Activated naive CD4-positive, alpha-beta T cell treated with anti-CD3 and anti-CD28 coated beads, Interleukin-2, amount 10 ng/mL, durations not matched to agents 7 days and 5 days (primary cell): ENCODE measurements at regions not wholly inside any gene's neighbourhood (a gene's known extent, or its start where the extent isn't known, plus 50 kb on each side); places are given as distances from the start of the nearest gene placed in this dataset.

Source experiments
- CTCF ChIA-PET: fragments of 350-600 bp; sonication (Branson Sonifier 250); formaldehyde crosslinking; loops from one replicate; lab custom pipeline; 2021; ENCODE audit warnings: antibody characterized with exemption; lab: Charles Lee
- DNase-seq: peaks from one replicate; pipeline ENCODE4 v3.0.0-alpha.2; 2020
- H3K27ac Mint-ChIP-seq: one replicate; pipeline ENCODE4 v1.8.0; 2021; ENCODE audit warnings: mild to moderate bottlenecking, moderate library complexity, mixed read lengths
- H3K27me3 Mint-ChIP-seq: one replicate; pipeline ENCODE4 v1.8.0; 2021; ENCODE audit warnings: mild to moderate bottlenecking, mixed read lengths
- H3K36me3 Mint-ChIP-seq: one replicate; pipeline ENCODE4 v1.8.0; 2021; ENCODE audit warnings: mixed read lengths
- H3K4me1 Mint-ChIP-seq: one replicate; pipeline ENCODE4 v1.8.0; 2021; ENCODE audit warnings: mixed read lengths
- H3K4me3 Mint-ChIP-seq: one replicate; pipeline ENCODE4 v1.8.0; 2021; ENCODE audit warnings: mild to moderate bottlenecking, moderate library complexity, mixed read lengths
- H3K9me3 Mint-ChIP-seq: one replicate; pipeline ENCODE4 v1.8.0; 2021; ENCODE audit warnings: mixed read lengths

DNA sequence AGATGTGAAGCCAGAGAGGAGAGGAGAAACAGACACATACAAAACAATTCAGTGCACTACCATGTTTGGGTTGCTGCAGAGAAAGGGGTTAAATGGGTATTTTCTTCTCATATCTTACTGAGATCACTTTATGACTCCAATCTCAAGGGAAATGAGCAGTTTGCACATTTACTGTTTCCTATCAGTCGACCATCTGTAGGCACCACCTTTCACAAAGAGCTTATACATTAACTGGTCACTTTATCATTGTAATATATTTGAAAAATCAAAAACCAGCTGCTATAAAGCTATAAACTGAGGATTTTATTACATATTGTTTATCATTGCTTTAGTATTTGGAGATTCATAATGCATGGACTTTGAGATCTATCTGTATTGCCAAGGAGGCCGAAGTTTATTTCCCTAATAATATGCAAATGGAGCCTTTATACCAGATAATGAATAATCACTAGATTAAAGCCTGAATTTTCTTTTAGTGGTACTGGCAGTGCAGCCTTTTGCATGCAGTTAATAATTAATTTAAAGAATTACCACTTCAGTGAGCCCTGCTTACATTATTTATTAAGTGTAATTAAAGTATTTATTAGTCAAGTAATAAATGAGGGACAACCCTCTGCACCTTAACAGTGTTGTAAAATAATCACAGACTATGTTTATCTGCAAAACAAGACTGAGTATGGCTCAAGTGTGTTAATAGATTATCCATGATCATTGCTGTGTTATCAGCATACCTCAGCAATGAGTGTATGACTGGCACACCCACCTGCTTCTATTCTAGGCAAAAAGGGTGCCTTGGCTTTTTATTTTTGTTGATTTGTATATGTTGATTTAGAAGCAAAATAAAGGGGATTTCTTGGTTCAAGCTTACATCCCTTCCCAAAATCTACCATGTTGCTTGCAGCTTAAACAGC, 167.7 kb upstream of the SLC14A2 start:
- Mint-ChIP-seq H3K36me3 (no peaks in the 10 kb centered on the region), H3K4me3 (no peak overlapping the region), H3K4me1 (no peaks in the 10 kb centered on the region), H3K27me3 (peaks cover 9% of the 10 kb centered on the region), H3K27ac (no peak overlapping the region), H3K9me3 (no peaks in the 10 kb centered on the region)
- CTCF ChIA-PET = no interaction called here
- DNase-seq = no peak

DNA sequence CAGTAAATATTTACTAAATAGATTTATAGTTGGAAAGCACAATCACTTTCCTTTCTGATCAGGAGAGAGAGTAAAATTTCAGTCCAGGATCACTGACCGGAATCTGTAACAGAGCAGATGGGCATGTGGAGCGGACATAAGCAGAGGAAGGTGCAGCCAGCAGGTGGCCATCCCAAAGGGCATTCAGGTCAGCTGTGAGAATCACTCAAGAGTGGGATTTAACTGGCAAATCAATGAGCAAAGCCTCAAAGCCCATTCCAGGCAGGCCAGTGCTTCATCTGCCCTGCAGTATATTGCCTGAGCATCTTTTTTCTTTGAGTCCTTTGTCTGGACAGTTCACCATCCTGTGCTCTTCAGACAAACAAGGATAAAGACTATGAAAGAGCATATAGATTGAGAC, 166.4 kb upstream of the SLC14A2 start:
- Mint-ChIP-seq H3K27me3 (peaks cover 9% of the 10 kb centered on the region), H3K27ac (no peak overlapping the region), H3K4me3 (no peak overlapping the region), H3K4me1 (no peaks in the 10 kb centered on the region), H3K9me3 (no peaks in the 10 kb centered on the region), H3K36me3 (no peaks in the 10 kb centered on the region)
- DNase-seq = no peak
- CTCF ChIA-PET = no interaction called here

- CTCF ChIA-PET = no interaction called here
- H3K27me3 Mint-ChIP-seq = peaks cover 9% of the 10 kb centered on the region
- H3K36me3 Mint-ChIP-seq = no peaks in the 10 kb centered on the region
- H3K4me1 Mint-ChIP-seq = no peaks in the 10 kb centered on the region
- no peak overlapping the region for H3K4me3 Mint-ChIP-seq
- no peak for DNase-seq
- no peak overlapping the region for H3K27ac Mint-ChIP-seq
- H3K9me3 Mint-ChIP-seq = no peaks in the 10 kb centered on the region
These were observed 165.7 kb upstream of the SLC14A2 start for GRCh38 chr18:45449418-45450227.

- no peak overlapping the region for H3K27ac Mint-ChIP-seq
- no peak for DNase-seq
- H3K27me3 Mint-ChIP-seq = no peaks in the 10 kb centered on the region
- CTCF ChIA-PET = no interaction called here
- no peak overlapping the region for H3K4me3 Mint-ChIP-seq
- H3K9me3 Mint-ChIP-seq = no peaks in the 10 kb centered on the region
- H3K36me3 Mint-ChIP-seq = no peaks in the 10 kb centered on the region
- no peaks in the 10 kb centered on the region for H3K4me1 Mint-ChIP-seq
These were observed 158.9 kb upstream of the SLC14A2 start for GRCh38 chr18:45456090-45457021.

GRCh38 chr18:45458033-45458432, 157.2 kb upstream of the SLC14A2 start:
- H3K36me3 Mint-ChIP-seq = no peaks in the 10 kb centered on the region
- H3K9me3 Mint-ChIP-seq = no peaks in the 10 kb centered on the region
- CTCF ChIA-PET = no interaction called here
- H3K4me1 Mint-ChIP-seq = no peaks in the 10 kb centered on the region
- no peaks in the 10 kb centered on the region for H3K27me3 Mint-ChIP-seq
- H3K27ac Mint-ChIP-seq = no peak overlapping the region
- DNase-seq = no peak
- no peak overlapping the region for H3K4me3 Mint-ChIP-seq

DNA sequence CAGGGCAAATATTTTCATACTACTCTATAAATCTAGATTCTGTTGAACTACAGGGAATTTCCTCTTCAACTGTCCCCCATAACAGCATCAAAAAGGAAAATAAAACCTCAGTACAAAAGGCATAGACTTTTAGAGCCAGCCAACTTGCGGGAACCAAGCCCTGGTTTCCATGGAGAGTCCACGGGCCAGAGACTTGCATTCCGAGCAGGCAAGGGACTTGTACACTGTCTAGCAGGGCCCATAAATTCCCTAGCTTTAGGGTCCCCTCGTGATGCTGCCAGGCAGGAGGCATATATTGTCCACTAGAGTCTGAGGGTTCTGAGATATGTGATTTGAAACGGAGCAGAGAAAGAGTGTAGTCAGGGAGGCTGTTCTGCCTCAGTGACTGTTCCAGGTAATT, 153.1 kb upstream of the SLC14A2 start:
- Mint-ChIP-seq H3K27ac (no peak overlapping the region), H3K36me3 (no peaks in the 10 kb centered on the region), H3K4me1 (no peaks in the 10 kb centered on the region), H3K27me3 (no peaks in the 10 kb centered on the region), H3K4me3 (no peak overlapping the region), H3K9me3 (no peaks in the 10 kb centered on the region)
- no peak for DNase-seq
- CTCF ChIA-PET = no interaction called here

GRCh38 chr18:45463451-45463850, 151.8 kb upstream of the SLC14A2 start:
- H3K4me3 Mint-ChIP-seq = no peak overlapping the region
- H3K27me3 Mint-ChIP-seq = no peaks in the 10 kb centered on the region
- no peaks in the 10 kb centered on the region for H3K9me3 Mint-ChIP-seq
- H3K27ac Mint-ChIP-seq = no peak overlapping the region
- CTCF ChIA-PET = no interaction called here
- H3K36me3 Mint-ChIP-seq = no peaks in the 10 kb centered on the region
- no peaks in the 10 kb centered on the region for H3K4me1 Mint-ChIP-seq
- DNase-seq = no peak

- no peak overlapping the region for H3K27ac Mint-ChIP-seq
- no peaks in the 10 kb centered on the region for H3K9me3 Mint-ChIP-seq
- H3K36me3 Mint-ChIP-seq = no peaks in the 10 kb centered on the region
- DNase-seq = no peak
- CTCF ChIA-PET = no interaction called here
- no peak overlapping the region for H3K4me3 Mint-ChIP-seq
- no peaks in the 10 kb centered on the region for H3K4me1 Mint-ChIP-seq
- no peaks in the 10 kb centered on the region for H3K27me3 Mint-ChIP-seq
These were observed 150.7 kb upstream of the SLC14A2 start for GRCh38 chr18:45464619-45465018.

GRCh38 chr18:45467293-45467692, 148.0 kb upstream of the SLC14A2 start:
- CTCF ChIA-PET = interaction anchor here (0.6 kb wide), 1 partner anchor 187 kb away, joined by 3 read pairs; no protein-coding TSS in a partner anchor
- H3K36me3 Mint-ChIP-seq = no peaks in the 10 kb centered on the region
- H3K4me1 Mint-ChIP-seq = no peaks in the 10 kb centered on the region

GRCh38 chr18:45467945-45468344, 147.3 kb upstream of the SLC14A2 start:
- no peaks in the 10 kb centered on the region for H3K27me3 Mint-ChIP-seq
- no peak for DNase-seq
- CTCF ChIA-PET = no interaction called here
- H3K4me3 Mint-ChIP-seq = no peak overlapping the region
- no peaks in the 10 kb centered on the region for H3K9me3 Mint-ChIP-seq
- no peak overlapping the region for H3K27ac Mint-ChIP-seq
- no peaks in the 10 kb centered on the region for H3K4me1 Mint-ChIP-seq
- no peaks in the 10 kb centered on the region for H3K36me3 Mint-ChIP-seq

More at GRCh38 chr18:45467293-45467692, 148.0 kb upstream of the SLC14A2 start:
- Mint-ChIP-seq H3K27me3 (no peaks in the 10 kb centered on the region), H3K9me3 (no peaks in the 10 kb centered on the region), H3K27ac (no peak overlapping the region), H3K4me3 (no peak overlapping the region)
- DNase-seq = no peak

DNA sequence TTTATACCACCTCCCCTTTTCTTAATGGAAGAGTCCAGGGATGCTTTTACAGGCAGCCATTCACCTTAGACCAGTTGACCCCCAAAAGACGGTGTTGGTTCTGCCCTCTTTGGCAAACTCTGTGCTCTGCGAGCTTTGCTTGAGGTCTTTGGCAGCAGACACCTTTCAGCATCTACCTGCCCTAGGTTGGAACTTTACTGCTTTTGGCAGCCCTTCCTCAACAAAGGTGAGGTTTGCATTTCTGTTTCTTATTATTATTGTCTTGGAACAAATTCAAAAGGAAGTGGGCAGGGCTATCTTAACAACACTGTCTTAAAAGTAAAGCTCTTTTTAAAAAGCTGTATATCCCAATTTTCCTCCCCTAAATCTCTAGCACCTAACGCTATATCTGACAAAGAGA, 136.4 kb upstream of the SLC14A2 start:
- CTCF ChIA-PET = interaction anchor here (0.6 kb wide), 1 partner anchor 20 kb away, joined by 3 read pairs; no protein-coding TSS in a partner anchor
- no peaks in the 10 kb centered on the region for H3K36me3 Mint-ChIP-seq
- DNase-seq = no peak
- no peak overlapping the region for H3K27ac Mint-ChIP-seq
- H3K9me3 Mint-ChIP-seq = no peaks in the 10 kb centered on the region
- no peaks in the 10 kb centered on the region for H3K4me1 Mint-ChIP-seq
- H3K27me3 Mint-ChIP-seq = no peaks in the 10 kb centered on the region
- no peak overlapping the region for H3K4me3 Mint-ChIP-seq

GRCh38 chr18:45480219-45481015, 134.9 kb upstream of the SLC14A2 start:
- Mint-ChIP-seq H3K36me3 (no peaks in the 10 kb centered on the region), H3K4me1 (no peaks in the 10 kb centered on the region), H3K4me3 (no peak overlapping the region), H3K9me3 (no peaks in the 10 kb centered on the region), H3K27me3 (no peaks in the 10 kb centered on the region), H3K27ac (no peak overlapping the region)
- CTCF ChIA-PET = no interaction called here
- DNase-seq = no peak

GRCh38 chr18:45481821-45482220, 133.5 kb upstream of the SLC14A2 start:
- Mint-ChIP-seq H3K27me3 (peaks cover 3% of the 10 kb centered on the region), H3K4me1 (no peaks in the 10 kb centered on the region), H3K9me3 (no peaks in the 10 kb centered on the region), H3K36me3 (no peaks in the 10 kb centered on the region), H3K4me3 (no peak overlapping the region), H3K27ac (no peak overlapping the region)
- CTCF ChIA-PET = no interaction called here
- no peak for DNase-seq
